Type B pancreatic cell (in vitro differentiated cells): ENCODE measurements at regions not wholly inside any gene's neighbourhood (a gene's known extent, or its start where the extent isn't known, plus 50 kb on each side); places are given as distances from the start of the nearest gene placed in this dataset.

Experiments used
- DNase-seq: peaks from one replicate; pipeline ENCODE4 v3.0.0; 2021; ENCODE audit warnings: mixed read lengths; ENCODE audit not compliant: unreplicated experiment; ENCODE audit errors: extremely low spot score
- H3K27ac Mint-ChIP-seq: 2 replicates; pipeline ENCODE4 v1.8.0; 2021; ENCODE audit warnings: mild to moderate bottlenecking, mixed read lengths
- H3K27me3 Mint-ChIP-seq: 2 replicates; pipeline ENCODE4 v1.8.0; 2021; ENCODE audit warnings: mixed read lengths
- H3K36me3 Mint-ChIP-seq: 2 replicates; pipeline ENCODE4 v1.8.0; 2021; ENCODE audit warnings: mixed read lengths
- H3K4me1 Mint-ChIP-seq: one replicate; pipeline ENCODE4 v1.8.0; 2021; ENCODE audit warnings: mixed read lengths; ENCODE audit not compliant: unreplicated experiment
- H3K4me3 Mint-ChIP-seq: 2 replicates; pipeline ENCODE4 v1.8.0; 2021; ENCODE audit warnings: mild to moderate bottlenecking, mixed read lengths
- H3K9me3 Mint-ChIP-seq: 2 replicates; pipeline ENCODE4 v1.8.0; 2021; ENCODE audit warnings: mixed read lengths
- TF ChIP-seq, protein P1 (sequence below): fragments of 200-600 bp; sonication (generic); conservative IDR thresholded peaks from 2 replicates; pipeline ENCODE4 v1.5.0; 2021; ENCODE audit warnings: antibody characterized with exemption, mild to moderate bottlenecking

DNA sequence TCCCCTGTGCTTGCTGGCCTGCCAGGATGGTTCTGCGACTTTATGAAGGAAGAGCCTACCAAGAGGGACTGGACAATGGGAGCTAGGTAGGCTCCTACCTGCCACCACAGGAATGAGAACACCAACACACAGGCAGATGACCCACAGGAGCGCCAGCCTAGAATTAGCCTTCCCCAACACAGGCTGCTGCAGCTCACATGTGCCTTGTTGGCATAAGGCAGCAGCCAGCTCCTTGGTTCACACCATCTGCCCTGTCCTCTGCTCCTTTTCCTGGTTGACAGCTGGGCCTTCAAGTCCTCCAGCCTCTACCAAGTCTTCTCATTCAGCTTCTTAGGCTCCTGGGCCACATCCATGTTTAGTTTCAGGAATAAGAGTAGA is 705.4 kb upstream of the RAB6C start:
- Mint-ChIP-seq H3K27ac (no peak overlapping the region), H3K9me3 (peaks cover 25% of the 10 kb centered on the region), H3K36me3 (peaks cover 3% of the 10 kb centered on the region), H3K27me3 (peaks cover 3% of the 10 kb centered on the region), H3K4me1 (no peaks in the 10 kb centered on the region), H3K4me3 (no peak overlapping the region)
- TF ChIP-seq, protein P1, sequence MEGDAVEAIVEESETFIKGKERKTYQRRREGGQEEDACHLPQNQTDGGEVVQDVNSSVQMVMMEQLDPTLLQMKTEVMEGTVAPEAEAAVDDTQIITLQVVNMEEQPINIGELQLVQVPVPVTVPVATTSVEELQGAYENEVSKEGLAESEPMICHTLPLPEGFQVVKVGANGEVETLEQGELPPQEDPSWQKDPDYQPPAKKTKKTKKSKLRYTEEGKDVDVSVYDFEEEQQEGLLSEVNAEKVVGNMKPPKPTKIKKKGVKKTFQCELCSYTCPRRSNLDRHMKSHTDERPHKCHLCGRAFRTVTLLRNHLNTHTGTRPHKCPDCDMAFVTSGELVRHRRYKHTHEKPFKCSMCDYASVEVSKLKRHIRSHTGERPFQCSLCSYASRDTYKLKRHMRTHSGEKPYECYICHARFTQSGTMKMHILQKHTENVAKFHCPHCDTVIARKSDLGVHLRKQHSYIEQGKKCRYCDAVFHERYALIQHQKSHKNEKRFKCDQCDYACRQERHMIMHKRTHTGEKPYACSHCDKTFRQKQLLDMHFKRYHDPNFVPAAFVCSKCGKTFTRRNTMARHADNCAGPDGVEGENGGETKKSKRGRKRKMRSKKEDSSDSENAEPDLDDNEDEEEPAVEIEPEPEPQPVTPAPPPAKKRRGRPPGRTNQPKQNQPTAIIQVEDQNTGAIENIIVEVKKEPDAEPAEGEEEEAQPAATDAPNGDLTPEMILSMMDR, result no peak
- no peak for DNase-seq

DNA sequence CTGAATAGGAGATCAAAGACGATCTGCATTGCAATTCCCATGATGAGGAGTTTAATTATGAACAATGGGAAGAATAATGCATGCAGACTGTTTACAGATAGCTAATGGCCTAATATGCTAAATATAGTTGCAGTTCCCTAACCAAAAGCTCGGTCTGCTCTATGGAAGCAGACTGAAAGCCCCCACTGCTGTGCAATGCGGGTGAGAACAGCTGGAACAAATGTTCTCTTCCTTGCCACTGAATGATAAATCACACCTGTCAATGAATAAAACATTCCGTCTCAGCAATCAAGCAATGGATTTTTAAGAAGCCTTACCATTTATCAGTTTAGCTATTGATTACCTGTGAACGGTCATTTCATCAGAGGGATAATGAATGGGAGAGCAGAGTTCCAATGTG is 704.5 kb upstream of the RAB6C start:
- DNase-seq, result no peak
- no peak overlapping the region for H3K4me3 Mint-ChIP-seq

DNA sequence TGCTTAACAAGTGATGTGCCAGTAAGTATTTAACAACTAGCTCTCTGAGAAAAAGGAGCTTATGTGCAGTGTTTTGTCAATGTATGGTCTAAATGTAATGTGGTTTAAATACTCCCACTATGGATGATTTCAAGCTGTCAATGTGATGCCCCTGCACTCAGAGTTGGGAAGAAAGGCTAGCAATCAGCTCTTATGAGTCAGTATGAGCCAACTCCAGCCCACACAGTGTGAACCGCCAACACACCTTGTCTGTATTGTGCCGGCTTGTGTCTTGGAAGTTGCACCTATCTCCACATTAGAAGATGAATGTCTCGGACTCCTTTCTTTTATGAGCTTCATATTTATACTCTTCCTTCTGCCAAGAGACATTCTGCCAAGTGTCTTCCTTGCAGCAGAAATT is 703.8 kb upstream of the RAB6C start:
- Mint-ChIP-seq H3K27me3 (peaks cover 3% of the 10 kb centered on the region), H3K27ac (no peak overlapping the region), H3K9me3 (peaks cover 17% of the 10 kb centered on the region), H3K4me3 (no peak overlapping the region), H3K4me1 (no peaks in the 10 kb centered on the region), H3K36me3 (peaks cover 3% of the 10 kb centered on the region)
- TF ChIP-seq, protein P1, result no peak
- DNase-seq, result no peak

More for the DNA sequence above, 704.5 kb upstream of the RAB6C start:
- H3K4me1 Mint-ChIP-seq, result no peaks in the 10 kb centered on the region
- H3K27me3 Mint-ChIP-seq, result peaks cover 3% of the 10 kb centered on the region
- H3K27ac Mint-ChIP-seq, result no peak overlapping the region
- TF ChIP-seq, protein P1, result no peak
- peaks cover 3% of the 10 kb centered on the region for H3K36me3 Mint-ChIP-seq
- peaks cover 24% of the 10 kb centered on the region for H3K9me3 Mint-ChIP-seq

- Mint-ChIP-seq H3K4me3 (no peak overlapping the region), H3K27me3 (peaks cover 3% of the 10 kb centered on the region)
Observed at GRCh38 chr2:129276978-129277584, 702.4 kb upstream of the RAB6C start.

DNA sequence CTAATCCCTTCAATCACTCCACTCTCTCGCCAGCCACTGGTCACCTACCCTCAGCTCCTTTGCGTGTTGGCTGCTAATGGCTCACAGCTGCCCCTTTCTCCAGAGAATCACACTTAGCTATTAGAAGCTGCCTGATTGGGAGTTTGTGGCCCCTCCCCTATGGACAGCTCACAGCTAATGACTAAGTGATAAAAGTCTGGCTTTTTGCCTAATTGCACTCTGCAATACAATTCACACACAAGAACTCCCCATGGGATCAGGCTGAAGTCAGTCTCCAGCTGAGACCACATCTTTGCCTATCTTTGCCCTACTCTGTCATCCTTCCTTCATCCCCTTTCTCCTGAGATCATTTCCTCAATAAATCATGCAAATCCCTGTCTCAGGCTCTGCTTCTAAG is 701.9 kb upstream of the RAB6C start:
- Mint-ChIP-seq H3K9me3 (peaks cover 17% of the 10 kb centered on the region), H3K36me3 (peaks cover 3% of the 10 kb centered on the region), H3K4me1 (no peaks in the 10 kb centered on the region), H3K27me3 (peaks cover 3% of the 10 kb centered on the region), H3K27ac (no peak overlapping the region), H3K4me3 (no peak overlapping the region)
- DNase-seq, result no peak
- TF ChIP-seq, protein P1, result no peak

More at GRCh38 chr2:129276978-129277584, 702.4 kb upstream of the RAB6C start:
- Mint-ChIP-seq H3K27ac (no peak overlapping the region), H3K9me3 (peaks cover 17% of the 10 kb centered on the region), H3K36me3 (peaks cover 3% of the 10 kb centered on the region), H3K4me1 (no peaks in the 10 kb centered on the region)
- TF ChIP-seq, protein P1, result no peak
- no peak for DNase-seq
